GM18502 (cell line): ENCODE measurements at regions not wholly inside any gene's neighbourhood (a gene's known extent, or its start where the extent isn't known, plus 50 kb on each side); places are given as distances from the start of the nearest gene placed in this dataset.

Experiments
- ATAC-seq: cut with Tn5 transposase; IDR thresholded peaks from one replicate; pipeline ENCODE4 v1.9.1; 2021; ENCODE audit warnings: mild to moderate bottlenecking; ENCODE audit not compliant: unreplicated experiment, poor library complexity

- ATAC-seq, result no peak
Measured at GRCh38 chr18:42258301-42258965, 303.4 kb downstream of the PIK3C3 start.

- no peak for ATAC-seq
Measured at GRCh38 chr18:42261731-42262130, 306.7 kb downstream of the PIK3C3 start.

DNA sequence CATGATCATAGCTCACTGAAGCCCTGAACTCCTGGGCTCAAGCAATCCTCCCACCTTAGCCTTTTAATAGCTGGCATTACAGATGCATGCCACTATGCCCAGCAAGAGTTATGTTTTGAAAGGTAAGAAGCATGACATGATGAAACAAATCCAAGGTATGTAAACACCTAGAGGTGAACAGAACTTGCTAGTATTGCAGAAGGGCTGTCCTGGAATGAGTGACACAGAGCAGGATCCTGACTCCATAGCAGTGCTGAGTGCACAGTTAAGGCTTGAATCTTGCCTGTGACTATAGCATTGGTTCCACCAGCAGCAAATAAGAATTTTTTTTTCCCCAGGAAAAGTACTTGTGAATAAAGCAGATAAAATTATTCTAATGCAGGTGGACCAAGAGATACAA, 309.5 kb downstream of the PIK3C3 start:
- no peak for ATAC-seq

GRCh38 chr18:42268186-42268725, 313.2 kb downstream of the PIK3C3 start:
- no peak for ATAC-seq

DNA sequence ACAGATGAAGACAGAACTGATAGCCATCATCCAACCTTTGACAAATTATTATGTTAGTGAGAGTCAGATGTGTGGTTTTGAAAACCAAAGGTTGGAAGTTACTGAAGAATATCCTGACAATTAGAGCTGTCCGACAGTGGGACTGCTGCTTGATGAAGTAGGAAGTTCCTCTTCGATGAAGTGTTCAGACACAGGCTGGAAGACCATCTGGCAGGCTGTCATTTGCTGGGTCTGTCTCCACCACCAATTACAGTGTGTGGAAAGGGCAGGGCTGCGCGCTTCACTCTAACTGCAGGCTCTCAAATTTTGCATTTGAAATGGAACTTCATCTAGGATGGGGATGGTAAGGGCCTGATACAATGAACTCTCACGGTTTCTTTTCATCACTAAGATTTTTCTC, 313.8 kb downstream of the PIK3C3 start:
- ATAC-seq, result no peak

DNA sequence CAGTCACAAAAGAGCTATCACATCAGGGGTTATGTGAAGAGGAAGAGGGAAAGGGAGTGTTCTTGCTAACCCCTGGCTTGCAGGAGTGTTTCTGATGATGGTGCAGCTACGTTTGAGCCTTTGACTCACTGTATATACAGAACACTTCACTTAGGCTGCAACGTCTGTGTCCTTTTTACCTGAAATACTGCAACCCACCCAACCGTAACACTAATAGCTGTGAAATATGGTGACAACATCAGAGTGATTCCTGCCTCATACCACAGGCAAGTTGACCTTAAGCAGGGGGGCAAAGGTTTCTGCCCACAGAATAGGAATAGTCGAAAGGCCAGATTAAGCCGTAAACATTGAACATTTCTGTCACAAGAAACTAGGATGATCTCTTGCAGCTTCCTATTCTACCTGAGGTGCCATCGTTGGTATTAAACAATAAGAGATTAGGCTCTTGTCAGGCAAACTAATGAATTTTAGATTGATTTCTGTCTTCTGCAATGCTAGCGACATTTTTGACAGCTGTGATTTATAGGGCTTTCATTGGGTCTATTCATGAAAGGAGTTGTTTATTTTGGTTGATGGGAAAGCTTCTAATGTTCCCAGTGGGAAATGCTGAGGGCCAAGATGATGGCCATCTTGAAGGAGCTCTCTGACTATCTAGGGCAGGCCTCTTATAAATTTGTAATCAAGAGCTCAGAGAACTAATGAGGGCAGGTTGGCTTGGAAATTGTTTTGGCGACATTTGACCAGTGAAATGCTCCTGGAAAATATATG, 316.8 kb downstream of the PIK3C3 start:
- ATAC-seq, result no peak

DNA sequence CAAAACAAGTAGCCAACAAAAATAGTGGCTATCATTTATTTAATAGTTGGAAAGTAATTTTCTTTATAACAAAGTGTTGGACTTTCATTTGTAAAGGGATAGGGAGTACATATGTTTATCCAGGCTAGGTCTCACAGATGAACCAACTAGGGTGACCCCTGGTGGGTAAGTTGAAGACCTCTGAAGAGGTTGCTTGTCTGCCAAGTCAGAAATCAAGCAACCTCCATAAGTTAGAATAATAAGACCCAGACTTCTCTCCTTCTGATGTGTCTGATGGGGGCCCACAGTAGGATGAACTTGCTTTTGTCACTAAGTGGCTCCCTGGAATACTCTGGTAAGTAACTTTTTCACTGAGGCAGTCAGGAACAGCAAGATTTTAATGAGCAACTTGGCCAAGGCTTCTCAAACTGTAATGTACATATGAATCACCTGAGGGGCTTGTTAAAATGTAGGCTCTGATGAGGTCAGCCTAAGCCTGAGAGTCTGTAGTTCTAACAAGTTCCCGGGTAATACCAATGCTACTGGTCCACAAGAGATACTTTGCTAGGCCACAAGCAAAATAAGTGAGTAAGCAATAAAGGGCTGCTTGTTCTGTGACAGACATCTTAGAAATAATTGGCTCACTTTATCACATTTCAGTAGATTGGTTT, 319.6 kb downstream of the PIK3C3 start:
- no peak for ATAC-seq

- no peak for ATAC-seq
Measured at GRCh38 chr18:42275138-42275535, 320.1 kb downstream of the PIK3C3 start.

- no peak for ATAC-seq
Measured at GRCh38 chr18:42275949-42276730, 321.1 kb downstream of the PIK3C3 start.

DNA sequence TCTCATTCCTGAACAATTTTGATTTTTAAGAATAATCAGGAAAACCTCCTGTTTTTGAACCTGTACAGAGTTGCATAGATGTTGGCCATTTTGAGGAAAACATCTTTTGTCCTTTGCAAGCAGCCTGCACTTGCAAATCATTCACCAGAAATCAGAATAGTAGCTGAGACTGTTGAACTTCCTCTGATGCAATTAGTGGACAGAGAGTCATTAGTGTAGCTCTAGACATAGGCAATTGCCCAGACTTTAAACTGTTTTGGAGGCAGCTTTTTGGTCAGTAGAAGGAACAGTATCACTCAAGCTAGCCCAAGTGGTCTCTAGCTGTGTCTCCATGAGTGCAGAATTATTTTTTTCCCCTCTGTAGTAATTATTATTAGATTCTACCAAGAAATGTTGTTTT, 326.1 kb downstream of the PIK3C3 start:
- ATAC-seq, result no peak

- ATAC-seq, result no peak
Measured at GRCh38 chr18:42281851-42282250, 326.8 kb downstream of the PIK3C3 start.

DNA sequence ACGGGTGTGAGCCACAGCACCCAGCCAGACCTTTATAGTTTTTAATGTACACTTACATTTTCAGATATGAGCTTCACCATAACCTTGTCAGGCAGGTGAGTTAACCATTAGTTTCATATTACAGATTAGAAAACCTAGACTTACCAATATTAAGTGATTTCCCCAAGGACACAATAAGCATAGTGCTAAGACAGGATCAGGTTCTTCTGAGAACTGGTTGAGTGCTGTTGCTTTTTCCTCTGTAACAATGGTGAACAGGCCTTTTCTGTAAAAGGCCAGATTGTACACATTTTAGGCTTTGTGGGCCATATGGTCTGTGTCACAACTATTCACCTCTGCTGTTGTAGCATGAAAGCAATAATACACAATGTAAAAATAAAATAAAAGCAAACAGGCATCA, 332.0 kb downstream of the PIK3C3 start:
- ATAC-seq, result no peak

DNA sequence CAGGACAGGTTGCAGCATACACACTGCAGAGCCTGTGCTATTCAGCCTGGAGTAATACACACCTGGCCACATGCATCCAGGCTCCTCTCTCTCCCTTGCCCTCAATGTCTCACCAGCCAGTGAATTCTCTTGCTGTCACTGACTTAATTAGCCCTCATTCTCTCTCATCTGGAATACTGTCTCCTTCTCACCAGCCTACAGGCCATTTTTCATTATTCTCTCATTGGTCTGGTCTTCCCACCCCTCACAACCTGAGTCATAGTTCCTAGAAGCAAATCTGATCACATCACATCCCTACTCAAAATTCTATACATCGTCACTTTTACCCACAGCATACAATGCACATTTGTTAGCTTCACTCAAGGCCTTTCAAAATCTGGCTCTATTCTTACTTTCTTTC, 333.1 kb downstream of the PIK3C3 start:
- ATAC-seq, result no peak

DNA sequence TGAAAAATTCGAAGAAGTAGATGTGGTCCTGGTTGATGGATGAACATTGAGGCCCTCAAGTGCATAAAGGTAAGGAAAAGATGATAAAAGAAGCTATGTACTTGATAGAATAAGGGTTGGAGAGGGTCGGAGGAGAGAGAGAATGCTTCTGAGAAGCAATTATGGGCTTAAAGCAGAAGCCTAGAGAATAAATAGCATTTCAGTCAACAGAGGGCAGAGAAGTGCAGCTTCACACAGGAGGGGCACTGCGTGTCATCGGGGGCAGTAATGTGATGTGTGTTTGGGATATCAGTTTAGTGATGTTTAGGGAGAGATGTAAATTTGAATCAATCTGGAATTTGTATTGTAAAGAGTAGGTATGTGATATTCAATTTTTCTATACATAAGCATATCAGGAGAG, 334.5 kb downstream of the PIK3C3 start:
- no peak for ATAC-seq

DNA sequence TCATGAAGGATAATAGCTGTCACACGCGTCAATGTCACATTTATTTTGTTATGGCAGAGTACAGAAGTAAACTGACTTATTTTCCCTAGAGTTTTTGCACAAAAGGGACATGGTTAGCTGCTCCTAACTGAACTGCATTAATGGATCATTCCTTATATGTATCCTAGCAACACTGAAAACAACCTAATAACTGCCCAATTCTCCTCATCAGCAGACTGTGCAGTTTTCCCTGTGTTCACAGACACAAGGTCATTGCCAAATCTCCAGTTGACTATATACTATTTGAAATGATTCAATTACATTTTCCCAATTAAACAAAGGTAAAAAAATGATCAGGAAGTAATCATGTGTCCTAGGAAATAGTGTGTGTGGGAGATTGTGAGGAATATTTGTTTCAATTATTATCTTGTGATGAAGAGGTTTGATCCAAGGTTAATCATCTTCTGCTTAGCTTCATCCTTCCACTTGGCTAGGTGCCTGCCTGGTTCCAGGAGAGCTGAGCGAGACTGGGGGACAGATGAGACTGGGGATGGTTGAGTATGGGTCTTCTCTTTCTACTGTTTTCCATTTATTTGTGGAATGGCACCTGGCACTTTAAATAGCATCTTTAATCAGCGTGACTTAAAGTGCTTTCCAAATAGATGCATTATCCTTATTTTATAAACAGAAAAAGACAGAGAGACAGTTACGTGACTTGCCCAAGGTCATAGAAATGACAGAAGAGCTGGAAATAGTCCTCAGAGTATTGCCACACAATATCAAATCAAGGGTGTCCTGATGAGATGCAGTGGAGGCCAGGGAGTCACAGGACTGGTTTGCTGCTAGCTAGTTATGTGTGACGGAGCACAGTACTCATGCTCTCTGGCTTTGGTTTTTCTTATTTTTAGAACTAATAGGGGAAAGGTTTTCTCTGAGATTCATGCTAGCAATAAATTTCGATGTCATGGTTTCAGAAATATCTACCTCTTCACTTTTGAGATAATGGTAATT, 335.6 kb downstream of the PIK3C3 start:
- ATAC-seq, result no peak

GRCh38 chr18:42292654-42293053, 337.6 kb downstream of the PIK3C3 start:
- ATAC-seq, result no peak

- no peak for ATAC-seq
Measured at GRCh38 chr18:42296192-42296591, 341.2 kb downstream of the PIK3C3 start.

- no peak for ATAC-seq
Measured at GRCh38 chr18:42296723-42297122, 341.7 kb downstream of the PIK3C3 start.
